Left lung (tissue), 4 donors: ENCODE measurements at regions not wholly inside any gene's neighbourhood (a gene's known extent, or its start where the extent isn't known, plus 50 kb on each side); places are given as distances from the start of the nearest gene placed in this dataset.

Experiments
- ATAC-seq: fragments of 200-7000 bp; cut with Tn5 transposase; one replicate; pipeline ENCODE4 v1.9.1; 2020; ENCODE audit warnings: moderate library complexity
- DNase-seq, 4 donors: peaks; one replicate each; pipeline ENCODE4 v3.0.0-alpha.2; 2013 to 2020
- H3K27ac ChIP-seq, 2 donors: fragments of 200-600 bp; sonication (generic) in 1 of 2; one replicate each; pipeline versions ENCODE4 v1.5.0 to v1.8.0; 2020 to 2021
- H3K27me3 ChIP-seq, 2 donors: fragments of 200-600 bp; sonication (generic) in 1 of 2; one replicate each; pipeline versions ENCODE4 v1.5.0 to v1.8.0; 2020 to 2021
- H3K36me3 ChIP-seq, 2 donors: fragments of 200-600 bp; sonication (generic) in 1 of 2; one replicate each; pipeline versions ENCODE4 v1.5.0 to v1.8.0; 2020 to 2021
- H3K4me1 ChIP-seq, 2 donors: fragments of 200-600 bp; one replicate each; pipeline ENCODE4 v1.8.0; 2021
- H3K4me3 ChIP-seq, 2 donors: fragments of 200-600 bp; sonication (generic) in 1 of 2; one replicate each; pipeline versions ENCODE4 v1.5.0 to v1.8.0; 2020 to 2021; ENCODE audit warnings: mild to moderate bottlenecking in 1 of 2
- H3K9me3 ChIP-seq, 2 donors: fragments of 200-600 bp; sonication (generic) in 1 of 2; one replicate each; pipeline versions ENCODE4 v1.5.0 to v1.8.0; 2020 to 2021
- CTCF ChIP-seq, 2 donors: fragments of 200-600 bp; sonication (generic) in 1 of 2; IDR thresholded peaks; one replicate each; pipeline versions ENCODE4 v1.5.0 to v1.8.0; 2021; ENCODE audit warnings: antibody characterized with exemption in 2 of 2
- intact Hi-C, 2 donors: fragments of 100-400 bp; cut with DNase I; formaldehyde crosslinking; loops; one replicate each; pipeline versions ENCODE4 v1.11.2 to v1.14.2; 2022
- donor health status: DM: no; HTN: yes; CAD: no.
- donor health status: DM: no; HTN: no; CAD: no.

DNA sequence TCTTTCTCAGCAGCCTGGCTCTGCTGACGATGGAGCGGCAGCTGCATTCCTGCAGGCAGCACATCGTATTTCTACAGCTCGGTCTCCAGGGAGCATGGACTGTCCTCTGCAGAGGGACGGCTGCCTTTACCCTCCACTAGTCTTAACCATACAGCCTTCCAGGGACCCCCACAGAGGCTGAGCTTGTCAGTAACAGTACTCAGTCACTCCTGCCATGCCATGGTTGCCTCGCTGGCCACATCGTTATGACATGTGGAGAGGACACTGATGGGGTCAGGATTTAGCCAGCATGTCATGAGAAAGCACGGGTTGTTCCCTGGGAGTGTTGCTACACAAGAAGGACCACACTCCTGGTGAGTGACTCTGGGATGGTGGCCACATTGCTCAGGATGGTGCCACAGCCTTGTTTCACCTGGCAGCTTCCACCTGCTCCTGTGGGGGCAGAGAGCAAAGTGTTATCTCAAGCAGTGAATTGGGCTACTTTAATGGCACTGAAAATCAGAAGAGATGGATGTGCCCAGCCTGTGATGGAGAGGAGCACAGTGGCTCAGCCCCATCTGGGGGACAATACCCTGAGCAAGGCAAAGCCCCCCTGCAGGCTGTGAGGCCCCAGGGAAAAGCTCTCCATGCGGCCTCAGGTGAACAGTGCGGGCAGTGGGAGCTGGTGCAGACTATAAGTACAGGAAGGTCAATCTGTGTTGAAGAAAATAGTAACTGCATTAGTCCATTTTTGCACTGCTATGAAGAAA lies 443.9 kb downstream of the TCERG1L start:
- Histone ChIP-seq H3K27ac (no peak overlapping the region), H3K4me3 (no peak overlapping the region), H3K36me3 (no peaks in the 10 kb centered on the region), H3K4me1 (no peaks in the 10 kb centered on the region), H3K9me3 (no peaks in the 10 kb centered on the region), H3K27me3 (peaks cover 0 to 5% of the 10 kb centered on the region in 2 donors)
- DNase-seq (no peak), ATAC-seq (no peak)
- no peak for TF ChIP-seq CTCF (IDR thresholded peaks at IDR 0.05)
- intact Hi-C loops = no loop called here

DNA sequence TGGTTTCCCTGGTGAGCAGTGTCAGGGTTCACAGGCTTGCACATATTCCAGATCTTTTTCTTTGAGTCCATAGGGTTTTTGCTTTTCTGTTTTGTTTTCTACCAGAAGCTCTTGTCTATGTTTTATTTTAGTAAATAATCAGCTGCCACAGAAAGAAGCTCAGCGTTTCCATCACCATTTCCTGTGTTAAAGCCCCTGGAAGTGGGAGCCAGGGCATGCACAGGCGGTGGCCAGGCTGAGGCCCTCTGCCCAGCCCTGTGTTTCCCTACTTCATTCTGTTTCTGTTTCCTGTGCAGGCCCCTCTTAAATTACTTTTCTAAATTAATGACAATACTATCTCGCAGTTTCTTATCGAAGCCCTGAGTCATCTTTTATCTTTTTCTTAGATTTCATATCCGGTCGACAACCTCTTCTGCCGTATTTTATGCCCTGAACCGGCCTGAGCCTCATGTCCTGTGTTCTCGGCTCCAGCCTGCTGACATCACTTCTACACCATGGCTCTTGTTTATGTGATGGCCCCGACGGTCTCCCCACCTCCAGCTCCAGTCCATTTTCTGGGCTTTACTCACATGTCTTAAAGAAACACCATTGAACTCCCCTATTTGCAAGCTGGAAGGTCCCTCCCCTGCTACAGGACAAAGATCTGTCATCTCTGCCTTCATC lies 442.2 kb downstream of the TCERG1L start:
- DNase-seq = no peak
- no peak for TF ChIP-seq CTCF (IDR thresholded peaks at IDR 0.05)
- Histone ChIP-seq H3K4me3 (no peak overlapping the region), H3K36me3 (no peaks in the 10 kb centered on the region), H3K27ac (no peak overlapping the region), H3K27me3 (peaks cover 0 to 5% of the 10 kb centered on the region in 2 donors), H3K9me3 (no peaks in the 10 kb centered on the region), H3K4me1 (no peaks in the 10 kb centered on the region)
- ATAC-seq = no peak
- intact Hi-C loops = no loop called here

DNA sequence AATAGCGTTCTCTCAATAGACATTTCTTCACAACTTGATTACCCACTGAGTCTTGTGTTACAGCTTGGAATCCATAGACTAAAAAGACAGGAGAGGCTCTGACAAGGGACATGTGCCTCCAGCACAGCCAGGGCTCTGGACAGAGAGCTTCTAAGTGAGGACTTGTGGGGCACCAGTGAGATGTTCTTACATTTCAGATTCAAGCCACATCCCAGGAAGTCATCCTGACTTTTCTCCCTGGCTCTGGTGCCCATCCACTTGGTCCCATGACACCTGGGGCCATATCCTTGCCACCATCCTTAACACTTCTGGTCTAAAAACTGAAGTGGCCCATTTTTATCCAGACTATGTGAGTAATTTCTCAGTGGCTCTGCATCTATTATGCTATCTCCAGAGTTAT lies 440.1 kb downstream of the TCERG1L start:
- H3K4me3 ChIP-seq = no peak overlapping the region
- DNase-seq = no peak
- H3K27ac ChIP-seq = no peak overlapping the region
- H3K4me1 ChIP-seq = no peaks in the 10 kb centered on the region
- peaks cover 0 to 5% of the 10 kb centered on the region in 2 donors for H3K27me3 ChIP-seq
- intact Hi-C loops = no loop called here
- no peaks in the 10 kb centered on the region for H3K36me3 ChIP-seq
- no peak for TF ChIP-seq CTCF (IDR thresholded peaks at IDR 0.05)
- ATAC-seq = no peak
- H3K9me3 ChIP-seq = no peaks in the 10 kb centered on the region

DNA sequence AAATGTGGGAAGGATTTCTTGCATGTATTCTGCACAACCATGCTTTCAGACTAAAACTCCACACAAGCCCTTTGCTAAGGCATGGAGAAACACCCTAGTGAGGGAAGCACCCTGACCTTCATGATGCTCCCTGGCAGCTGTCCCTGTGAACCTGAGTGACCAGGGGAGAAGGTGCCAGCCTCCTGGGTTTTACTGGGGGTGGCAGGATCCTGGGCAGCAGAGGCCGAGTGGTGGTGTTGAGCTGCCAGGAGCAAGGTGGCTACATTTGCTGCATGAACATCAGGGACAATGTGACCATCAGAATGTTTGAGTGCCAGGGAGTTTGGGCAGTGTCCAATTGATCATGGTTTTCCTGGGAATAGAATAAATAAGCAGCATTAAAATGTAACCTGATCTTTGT lies 437.9 kb downstream of the TCERG1L start:
- Histone ChIP-seq H3K9me3 (no peaks in the 10 kb centered on the region), H3K27ac (no peak overlapping the region), H3K27me3 (peaks cover 0 to 5% of the 10 kb centered on the region in 2 donors), H3K4me1 (no peaks in the 10 kb centered on the region), H3K36me3 (no peaks in the 10 kb centered on the region), H3K4me3 (no peak overlapping the region)
- intact Hi-C loops = no loop called here
- TF ChIP-seq CTCF (IDR thresholded peaks at IDR 0.05) = no peak
- DNase-seq (no peak), ATAC-seq (no peak)

- intact Hi-C loops = no loop called here
- Histone ChIP-seq H3K27ac (no peak overlapping the region), H3K9me3 (no peaks in the 10 kb centered on the region), H3K4me1 (no peaks in the 10 kb centered on the region), H3K4me3 (no peak overlapping the region), H3K27me3 (peaks cover 0 to 5% of the 10 kb centered on the region in 2 donors), H3K36me3 (no peaks in the 10 kb centered on the region)
- ATAC-seq = no peak
- no peak for TF ChIP-seq CTCF (IDR thresholded peaks at IDR 0.05)
- DNase-seq = no peak
These were observed 436.4 kb downstream of the TCERG1L start for GRCh38 chr10:130875116-130875515.
